H9 (cell line): ENCODE measurements at regions not wholly inside any gene's neighbourhood (a gene's known extent, or its start where the extent isn't known, plus 50 kb on each side); places are given as distances from the start of the nearest gene placed in this dataset.
A peak's percentile ranks its signal among the peaks of the same experiment; 100 is the strongest.

Experiments
- DNase-seq: peaks from one replicate; pipeline ENCODE4 v3.0.0-alpha.2; 2017
- H2AFZ ChIP-seq: one replicate; pipeline ENCODE4 v1.6.1; 2013; ENCODE audit warnings: mild to moderate bottlenecking, low read length, control low read depth, moderate library complexity
- H2AK5ac ChIP-seq: 2 replicates; pipeline ENCODE4 v1.6.1; 2013; ENCODE audit warnings: low read length, control low read depth, mixed read lengths; ENCODE audit not compliant: insufficient read length
- H2BK120ac ChIP-seq: one replicate; pipeline ENCODE4 v1.6.1; 2013; ENCODE audit warnings: low read depth, mild to moderate bottlenecking, low read length, control low read depth, inconsistent platforms; ENCODE audit not compliant: poor library complexity, severe bottlenecking
- H2BK12ac ChIP-seq: 2 replicates; pipeline ENCODE4 v1.6.1; 2013; ENCODE audit warnings: low read length, control low read depth, mixed read lengths, low read depth; ENCODE audit not compliant: insufficient read length
- H2BK15ac ChIP-seq: 2 replicates; pipeline ENCODE4 v1.6.1; 2013; ENCODE audit warnings: low read depth, low read length, control low read depth
- H2BK20ac ChIP-seq: one replicate; pipeline ENCODE4 v1.6.1; 2013; ENCODE audit warnings: low read depth, mild to moderate bottlenecking, low read length, control low read depth, inconsistent platforms; ENCODE audit not compliant: poor library complexity, severe bottlenecking
- H2BK5ac ChIP-seq: 2 replicates; pipeline ENCODE4 v1.6.1; 2013; ENCODE audit warnings: low read length, control low read depth, mixed read lengths; ENCODE audit not compliant: insufficient read length
- H3K14ac ChIP-seq: 2 replicates; pipeline ENCODE4 v1.6.1; 2013; ENCODE audit warnings: low read length, control low read depth; ENCODE audit not compliant: insufficient read depth
- H3K18ac ChIP-seq: 2 replicates; pipeline ENCODE4 v1.6.1; 2013; ENCODE audit warnings: low read depth, mild to moderate bottlenecking, mixed read lengths, low read length, control low read depth; ENCODE audit not compliant: insufficient read length
- H3K23ac ChIP-seq: 2 replicates; pipeline ENCODE4 v1.6.1; 2013; ENCODE audit warnings: low read length, control low read depth, mixed read lengths, low read depth; ENCODE audit not compliant: insufficient read length
- H3K23me2 ChIP-seq: 2 replicates; pipeline ENCODE4 v1.6.1; 2013; ENCODE audit warnings: low read depth, mild to moderate bottlenecking, mixed read lengths, low read length, control low read depth; ENCODE audit not compliant: insufficient read length, poor library complexity, severe bottlenecking
- H3K27ac ChIP-seq: 2 replicates; pipeline ENCODE4 v1.5.1; 2013; ENCODE audit warnings: low read length, control low read depth, mixed read lengths, low read depth; ENCODE audit not compliant: insufficient read length
- H3K27me3 ChIP-seq: 2 replicates; pipeline ENCODE4 v1.6.1; 2013; ENCODE audit warnings: low read length, control low read depth, inconsistent platforms; ENCODE audit not compliant: insufficient read depth
- H3K4ac ChIP-seq: 2 replicates; pipeline ENCODE4 v1.6.1; 2013; ENCODE audit warnings: low read depth, mild to moderate bottlenecking, control low read depth, inconsistent platforms, low read length, moderate library complexity
- H3K4me1 ChIP-seq: 2 replicates; pipeline ENCODE4 v1.6.1; 2013; ENCODE audit warnings: low read length, control low read depth, inconsistent platforms; ENCODE audit not compliant: insufficient read depth
- H3K4me2 ChIP-seq: 2 replicates; pipeline ENCODE4 v1.6.1; 2013; ENCODE audit warnings: low read length, control low read depth, mixed read lengths; ENCODE audit not compliant: insufficient read length, insufficient read depth
- H3K56ac ChIP-seq: 2 replicates; pipeline ENCODE4 v1.6.1; 2013; ENCODE audit warnings: low read depth, mild to moderate bottlenecking, mixed read lengths, low read length, control low read depth; ENCODE audit not compliant: insufficient read length
- H3K79me1 ChIP-seq: 2 replicates; pipeline ENCODE4 v1.6.1; 2013; ENCODE audit warnings: low read depth, mild to moderate bottlenecking, moderate library complexity, low read length, control low read depth, inconsistent platforms; ENCODE audit not compliant: insufficient read depth, poor library complexity, severe bottlenecking
- H3K79me2 ChIP-seq: 2 replicates; pipeline ENCODE4 v1.6.1; 2013; ENCODE audit warnings: low read length, control low read depth, inconsistent platforms; ENCODE audit not compliant: insufficient read depth
- H3K9ac ChIP-seq: 2 replicates; pipeline ENCODE4 v1.6.1; 2013; ENCODE audit warnings: low read length, control low read depth, mixed read lengths; ENCODE audit not compliant: insufficient read length; ENCODE audit errors: extremely low read depth
- H3K9me3 ChIP-seq: one replicate; pipeline ENCODE4 v1.6.1; 2013; ENCODE audit warnings: low read depth, low read length, inconsistent platforms; ENCODE audit not compliant: control insufficient read depth
- H3T11ph ChIP-seq: one replicate; pipeline ENCODE4 v1.6.1; 2013; ENCODE audit warnings: mild to moderate bottlenecking, low read length, control low read depth, inconsistent platforms
- H4K20me1 ChIP-seq: one replicate; pipeline ENCODE4 v1.6.1; 2013; ENCODE audit not compliant: control insufficient read depth, insufficient read length, insufficient read depth
- H4K5ac ChIP-seq: 2 replicates; pipeline ENCODE4 v1.6.1; 2013; ENCODE audit warnings: low read depth, mild to moderate bottlenecking, mixed read lengths, low read length, control low read depth; ENCODE audit not compliant: insufficient read length
- H4K8ac ChIP-seq: replicated peaks from 2 replicates; pipeline ENCODE4 v1.6.1; 2013; ENCODE audit warnings: low read length, control low read depth, mixed read lengths, low read depth; ENCODE audit not compliant: insufficient read length
- H4K91ac ChIP-seq: 2 replicates; pipeline ENCODE4 v1.6.1; 2013; ENCODE audit warnings: low read depth, mild to moderate bottlenecking, moderate library complexity, mixed read lengths, low read length, control low read depth; ENCODE audit not compliant: insufficient read length
- H3K27ac Mint-ChIP-seq, 3 experiments: 2 replicates in 2 of 3; 3 replicates in 1 of 3; pipeline ENCODE4 v1.8.0; 2020 to 2021; ENCODE audit warnings: mixed read lengths in 3 of 3, mild to moderate bottlenecking in 1 of 3, moderate library complexity in 1 of 3
- H3K27me3 Mint-ChIP-seq: 2 replicates; pipeline ENCODE4 v1.8.0; 2021; ENCODE audit warnings: low read depth, mild to moderate bottlenecking, moderate library complexity, mixed read lengths
- H3K36me3 Mint-ChIP-seq, 3 experiments: 2 replicates in 2 of 3; 3 replicates in 1 of 3; pipeline ENCODE4 v1.8.0; 2020 to 2021; ENCODE audit warnings: low read depth in 3 of 3, mixed read lengths in 3 of 3; ENCODE audit not compliant: insufficient read depth in 1 of 3
- H3K4me1 Mint-ChIP-seq, 2 experiments: 2 replicates each; pipeline ENCODE4 v1.8.0; 2020; ENCODE audit warnings: mixed read lengths in 2 of 2
- H3K4me3 Mint-ChIP-seq, 2 experiments: 2 replicates in 1 of 2; 3 replicates in 1 of 2; pipeline ENCODE4 v1.8.0; 2020 to 2021; ENCODE audit warnings: mild to moderate bottlenecking in 2 of 2, mixed read lengths in 2 of 2, moderate library complexity in 1 of 2
- H3K9me3 Mint-ChIP-seq, 2 experiments: 2 replicates in 1 of 2; 3 replicates in 1 of 2; pipeline ENCODE4 v1.8.0; 2020; ENCODE audit warnings: mild to moderate bottlenecking in 2 of 2, mixed read lengths in 2 of 2, moderate library complexity in 1 of 2
- WGBS: extraction: QIAGEN DNeasy Blood & Tissue Kit; methylation state at CpG from one replicate; pipeline ENCODE4 v1.1.7; 2013; ENCODE audit warnings: missing lambda C conversion rate, low lambda C conversion rate, mixed read lengths; ENCODE audit not compliant: insufficient read length; ENCODE audit errors: extremely low coverage; 5-methylcytosine and 5-hydroxymethylcytosine counted together
- TF ChIP-seq, protein P1 (sequence below): fragments of 200-600 bp; sonication (generic); conservative IDR thresholded peaks from 3 replicates; pipeline ENCODE4 v1.8.0; 2021; ENCODE audit warnings: antibody characterized with exemption, mild to moderate bottlenecking

DNA sequence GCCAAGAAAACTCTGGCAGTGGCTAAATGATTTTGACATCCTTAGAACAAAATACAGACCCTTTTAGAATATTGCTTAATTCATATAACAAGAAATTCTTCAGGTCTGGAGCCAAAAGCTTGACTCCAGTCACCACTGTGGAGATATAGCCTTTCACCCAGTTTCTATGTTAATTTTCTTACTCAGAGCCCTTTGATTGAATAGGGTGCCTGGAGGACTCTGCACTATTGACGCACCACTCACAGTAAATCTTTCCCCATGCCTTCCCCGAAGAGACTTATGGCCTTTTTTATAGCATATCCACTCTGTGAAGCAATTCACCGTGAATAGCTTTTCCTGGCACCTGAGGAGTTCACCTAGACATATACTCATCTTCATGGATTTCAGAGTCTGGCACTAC lies 613.8 kb downstream of the ZWINT start:
- H3K4me3 Mint-ChIP-seq: no peak overlapping the region
- H3K23me2 ChIP-seq: no peaks in the 10 kb centered on the region
- no peak overlapping the region for H3K4ac ChIP-seq
- H3K14ac ChIP-seq: no peak overlapping the region
- WGBS: no CpG with 5 or more reads among the region's 3 CpGs
- 0 out of 2 replicates have a peak, but pooled peaks cover 3% of the 10 kb centered on the region for H3K4me1 ChIP-seq
- no peak overlapping the region for H4K8ac ChIP-seq
- H2BK12ac ChIP-seq: no peak overlapping the region
- H3K9me3 Mint-ChIP-seq: no peaks in the 10 kb centered on the region
- TF ChIP-seq, protein P1, sequence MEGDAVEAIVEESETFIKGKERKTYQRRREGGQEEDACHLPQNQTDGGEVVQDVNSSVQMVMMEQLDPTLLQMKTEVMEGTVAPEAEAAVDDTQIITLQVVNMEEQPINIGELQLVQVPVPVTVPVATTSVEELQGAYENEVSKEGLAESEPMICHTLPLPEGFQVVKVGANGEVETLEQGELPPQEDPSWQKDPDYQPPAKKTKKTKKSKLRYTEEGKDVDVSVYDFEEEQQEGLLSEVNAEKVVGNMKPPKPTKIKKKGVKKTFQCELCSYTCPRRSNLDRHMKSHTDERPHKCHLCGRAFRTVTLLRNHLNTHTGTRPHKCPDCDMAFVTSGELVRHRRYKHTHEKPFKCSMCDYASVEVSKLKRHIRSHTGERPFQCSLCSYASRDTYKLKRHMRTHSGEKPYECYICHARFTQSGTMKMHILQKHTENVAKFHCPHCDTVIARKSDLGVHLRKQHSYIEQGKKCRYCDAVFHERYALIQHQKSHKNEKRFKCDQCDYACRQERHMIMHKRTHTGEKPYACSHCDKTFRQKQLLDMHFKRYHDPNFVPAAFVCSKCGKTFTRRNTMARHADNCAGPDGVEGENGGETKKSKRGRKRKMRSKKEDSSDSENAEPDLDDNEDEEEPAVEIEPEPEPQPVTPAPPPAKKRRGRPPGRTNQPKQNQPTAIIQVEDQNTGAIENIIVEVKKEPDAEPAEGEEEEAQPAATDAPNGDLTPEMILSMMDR: no peak
- no peaks in the 10 kb centered on the region for H4K20me1 ChIP-seq
- H3K9me3 ChIP-seq: no peaks in the 10 kb centered on the region
- H3K27ac ChIP-seq: no peak overlapping the region
- H3K56ac ChIP-seq: no peak overlapping the region
- no peaks in the 10 kb centered on the region for H3K27me3 Mint-ChIP-seq
- no peaks in the 10 kb centered on the region for H3K79me2 ChIP-seq
- no peak for DNase-seq
- H4K5ac ChIP-seq: no peak overlapping the region
- no peak overlapping the region for H3K23ac ChIP-seq
- H2BK20ac ChIP-seq: no peak overlapping the region
- peak overlapping the region; percentile 30 for H3K4me2 ChIP-seq
- H2BK5ac ChIP-seq: no peak overlapping the region
- no peak overlapping the region for H2BK15ac ChIP-seq
- H3K79me1 ChIP-seq: no peaks in the 10 kb centered on the region
- no peak overlapping the region for H4K91ac ChIP-seq
- H3K36me3 Mint-ChIP-seq: no peaks in the 10 kb centered on the region
- H2AFZ ChIP-seq: no peak overlapping the region
- H3K27me3 ChIP-seq: no peaks in the 10 kb centered on the region
- no peak overlapping the region for H3K18ac ChIP-seq
- H3K4me1 Mint-ChIP-seq: peaks cover 10 to 13% of the 10 kb centered on the region in 2 experiments
- H3K9ac ChIP-seq: no peak overlapping the region
- no peak overlapping the region for H2AK5ac ChIP-seq
- peak overlapping the region in 1 of 3 experiments; percentile 6; a peak in 1 of 7 replicates for H3K27ac Mint-ChIP-seq
- no peak overlapping the region for H2BK120ac ChIP-seq
- no peak overlapping the region for H3T11ph ChIP-seq
